Stomach (tissue), 8 donors: ENCODE measurements at regions not wholly inside any gene's neighbourhood (a gene's known extent, or its start where the extent isn't known, plus 50 kb on each side); places are given as distances from the start of the nearest gene placed in this dataset.

Experiments used
- DNase-seq, 2 donors: peaks; one replicate each; pipeline versions ENCODE4 v3.0.0 to v3.0.0-alpha.2; 2013 to 2019
- H3K27ac ChIP-seq, 5 donors: fragments of 200-600 bp in 4 of 5; sonication (generic) in 4 of 5; one replicate each; pipeline ENCODE4 v1.5.1; 2013 to 2019; ENCODE audit warnings: mild to moderate bottlenecking in 1 of 5, moderate library complexity in 1 of 5
- H3K27me3 ChIP-seq, 3 donors: fragments of 200-600 bp; sonication (generic); one replicate each; pipeline ENCODE4 v1.5.1; 2017 to 2019; ENCODE audit warnings: mixed run types in 1 of 3
- H3K36me3 ChIP-seq, 4 donors: fragments of 200-600 bp; sonication (generic); 1 replicate in 3 of 4; 2 replicates in 1 of 4; pipeline ENCODE4 v1.5.1; 2016 to 2019
- H3K4me1 ChIP-seq, 4 donors: fragments of 200-600 bp; sonication (generic); one replicate each; pipeline ENCODE4 v1.5.1; 2016 to 2019
- H3K4me3 ChIP-seq, 4 donors: fragments of 200-600 bp; sonication (generic) in 3 of 4; one replicate each; pipeline ENCODE4 v1.5.1; 2016 to 2019; ENCODE audit warnings: mild to moderate bottlenecking in 1 of 4
- H3K9me3 ChIP-seq, 4 donors: fragments of 200-600 bp; sonication (generic); one replicate each; pipeline ENCODE4 v1.5.1; 2016 to 2019
- CTCF ChIP-seq, 7 experiments: fragments of 450-650 bp in 4 of 7; fragments of 200-600 bp in 3 of 7; sonication (generic) in 3 of 7; IDR thresholded peaks; one replicate each; pipeline ENCODE4 v1.5.1; 2016 to 2019; ENCODE audit warnings: antibody characterized with exemption in 7 of 7, control low read depth in 2 of 7, mild to moderate bottlenecking in 1 of 7
- EP300 ChIP-seq: sonication (generic); formaldehyde crosslinking; IDR thresholded peaks from one replicate; pipeline ENCODE4 v1.6.1; 2017; ENCODE audit warnings: antibody characterized with exemption
- POLR2A ChIP-seq, 4 donors: fragments of 450-650 bp; IDR thresholded peaks; one replicate each; pipeline ENCODE4 v1.6.1; 2016; ENCODE audit warnings: antibody characterized with exemption in 4 of 4, control low read depth in 2 of 4, mild to moderate bottlenecking in 1 of 4, moderate library complexity in 1 of 4
- POLR2AphosphoS5 ChIP-seq, 3 donors: sonication (generic); formaldehyde crosslinking; IDR thresholded peaks; one replicate each; pipeline ENCODE4 v1.6.1; 2016; ENCODE audit warnings: antibody characterized with exemption in 3 of 3
- WGBS, 5 donors: extraction: QIAGEN DNeasy Blood & Tissue Kit in 3 of 5; methylation state at CpG; one replicate each; pipeline versions ENCODE4 v1.1.5 to v1.1.7; 2013 to 2018; 5-methylcytosine and 5-hydroxymethylcytosine counted together
- intact Hi-C: fragments of 100-400 bp; cut with DNase I; formaldehyde crosslinking; loops from one replicate; pipeline ENCODE4 v1.15.1; 2023; ENCODE audit warnings: low total_unique reads
- donor health status: healthy with polysubstance abuse.
- donor health status: Bipolar disorder and iron deficiency.
- donor health status: healthy.

- no peaks in the 10 kb centered on the region for H3K4me1 ChIP-seq
- H3K27me3 ChIP-seq, result no peaks in the 10 kb centered on the region
- no peak for DNase-seq
- TF ChIP-seq POLR2AphosphoS5 (IDR thresholded peaks at IDR 0.05) (no peak), CTCF (IDR thresholded peaks at IDR 0.05) (no peak), POLR2A (IDR thresholded peaks at IDR 0.05) (no peak), EP300 (no peak)
- no peak overlapping the region for H3K27ac ChIP-seq
- peaks cover 0 to 4% (median 0%) of the 10 kb centered on the region in 4 donors for H3K9me3 ChIP-seq
- intact Hi-C loops, result no loop called here
- no peaks in the 10 kb centered on the region for H3K36me3 ChIP-seq
- H3K4me3 ChIP-seq, result no peak overlapping the region
These were observed 401.5 kb downstream of the FBXO15 start for GRCh38 chr18:73746101-73746500.

DNA sequence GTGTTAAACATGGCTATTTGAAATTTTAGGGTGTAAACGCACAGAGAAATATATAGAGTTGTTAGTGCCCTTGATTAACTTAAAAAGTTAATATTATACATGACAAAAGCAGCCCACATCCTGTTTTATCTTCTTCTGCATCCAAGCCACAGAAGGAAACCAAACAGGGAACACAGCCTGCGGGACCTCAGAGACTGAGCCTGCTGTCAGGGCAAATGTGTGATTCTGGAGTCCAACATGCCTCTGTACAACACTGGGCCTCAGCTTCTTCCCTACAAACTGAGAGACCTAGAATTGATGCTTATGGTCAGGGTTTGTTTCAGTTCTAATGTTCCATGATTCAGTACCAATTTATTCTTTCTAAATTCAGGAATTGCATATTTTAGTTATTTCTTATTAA lies 404.7 kb downstream of the FBXO15 start:
- Histone ChIP-seq H3K27me3 (peaks cover 0 to 4% (median 0%) of the 10 kb centered on the region in 3 donors), H3K4me1 (no peaks in the 10 kb centered on the region), H3K4me3 (no peak overlapping the region), H3K9me3 (no peaks in the 10 kb centered on the region), H3K27ac (no peak overlapping the region), H3K36me3 (no peaks in the 10 kb centered on the region)
- WGBS, 5 donors, result 32 to 51% (median 40%) methylated on average over 2 of the region's 2 CpGs
- no peak for DNase-seq
- TF ChIP-seq POLR2AphosphoS5 (IDR thresholded peaks at IDR 0.05) (no peak), CTCF (IDR thresholded peaks at IDR 0.05) (no peak), EP300 (no peak), POLR2A (IDR thresholded peaks at IDR 0.05) (no peak)
- intact Hi-C loops, result no loop called here

- H3K9me3 ChIP-seq, result no peaks in the 10 kb centered on the region
- TF ChIP-seq EP300 (no peak), POLR2AphosphoS5 (IDR thresholded peaks at IDR 0.05) (no peak), POLR2A (IDR thresholded peaks at IDR 0.05) (no peak), CTCF (IDR thresholded peaks at IDR 0.05) (no peak)
- H3K4me3 ChIP-seq, result no peak overlapping the region
- H3K27me3 ChIP-seq, result peaks cover 0 to 4% (median 0%) of the 10 kb centered on the region in 3 donors
- H3K36me3 ChIP-seq, result no peaks in the 10 kb centered on the region
- WGBS, 5 donors, result 50 to 68% (median 52%) methylated on average over 4 of the region's 4 CpGs
- H3K27ac ChIP-seq, result no peak overlapping the region
- no peaks in the 10 kb centered on the region for H3K4me1 ChIP-seq
- DNase-seq, result no peak
- intact Hi-C loops, result no loop called here
These were observed 405.7 kb downstream of the FBXO15 start for GRCh38 chr18:73741946-73742345.

DNA sequence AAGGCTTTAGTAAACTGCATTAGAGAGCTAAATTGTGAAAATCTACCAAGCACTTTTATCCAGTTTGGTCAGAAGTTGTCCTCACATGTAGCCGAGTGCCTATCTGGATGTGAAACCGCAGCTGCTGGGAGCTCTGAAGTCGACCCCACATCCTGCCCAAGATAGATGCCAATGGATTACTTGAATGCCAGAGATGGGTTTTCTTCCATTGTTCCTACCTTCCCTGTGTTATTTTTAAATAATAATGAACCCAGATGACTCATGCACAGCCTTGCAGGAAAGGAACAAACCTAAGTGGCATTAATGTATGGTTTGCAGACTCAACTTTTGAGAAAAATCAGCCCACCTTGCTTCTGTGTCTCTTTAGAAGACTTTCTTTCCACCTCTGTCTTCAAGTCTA lies 408.5 kb downstream of the FBXO15 start:
- H3K36me3 ChIP-seq, result no peaks in the 10 kb centered on the region
- no peaks in the 10 kb centered on the region for H3K4me1 ChIP-seq
- H3K27me3 ChIP-seq, result peaks cover 0 to 4% (median 0%) of the 10 kb centered on the region in 3 donors
- 58 to 80% (median 70%) methylated on average over 3 of the region's 3 CpGs for WGBS, 5 donors
- H3K27ac ChIP-seq, result no peak overlapping the region
- H3K9me3 ChIP-seq, result no peaks in the 10 kb centered on the region
- no peak for DNase-seq
- intact Hi-C loops, result no loop called here
- TF ChIP-seq EP300, result no peak
- no peak for TF ChIP-seq POLR2AphosphoS5 (IDR thresholded peaks at IDR 0.05)
- TF ChIP-seq CTCF (IDR thresholded peaks at IDR 0.05), result no peak
- no peak for TF ChIP-seq POLR2A (IDR thresholded peaks at IDR 0.05)
- H3K4me3 ChIP-seq, result no peak overlapping the region
